ENCODE measurements at regions not wholly inside any gene's neighbourhood (a gene's known extent, or its start where the extent isn't known, plus 50 kb on each side); places are given as distances from the start of the nearest gene placed in this dataset.

DNA sequence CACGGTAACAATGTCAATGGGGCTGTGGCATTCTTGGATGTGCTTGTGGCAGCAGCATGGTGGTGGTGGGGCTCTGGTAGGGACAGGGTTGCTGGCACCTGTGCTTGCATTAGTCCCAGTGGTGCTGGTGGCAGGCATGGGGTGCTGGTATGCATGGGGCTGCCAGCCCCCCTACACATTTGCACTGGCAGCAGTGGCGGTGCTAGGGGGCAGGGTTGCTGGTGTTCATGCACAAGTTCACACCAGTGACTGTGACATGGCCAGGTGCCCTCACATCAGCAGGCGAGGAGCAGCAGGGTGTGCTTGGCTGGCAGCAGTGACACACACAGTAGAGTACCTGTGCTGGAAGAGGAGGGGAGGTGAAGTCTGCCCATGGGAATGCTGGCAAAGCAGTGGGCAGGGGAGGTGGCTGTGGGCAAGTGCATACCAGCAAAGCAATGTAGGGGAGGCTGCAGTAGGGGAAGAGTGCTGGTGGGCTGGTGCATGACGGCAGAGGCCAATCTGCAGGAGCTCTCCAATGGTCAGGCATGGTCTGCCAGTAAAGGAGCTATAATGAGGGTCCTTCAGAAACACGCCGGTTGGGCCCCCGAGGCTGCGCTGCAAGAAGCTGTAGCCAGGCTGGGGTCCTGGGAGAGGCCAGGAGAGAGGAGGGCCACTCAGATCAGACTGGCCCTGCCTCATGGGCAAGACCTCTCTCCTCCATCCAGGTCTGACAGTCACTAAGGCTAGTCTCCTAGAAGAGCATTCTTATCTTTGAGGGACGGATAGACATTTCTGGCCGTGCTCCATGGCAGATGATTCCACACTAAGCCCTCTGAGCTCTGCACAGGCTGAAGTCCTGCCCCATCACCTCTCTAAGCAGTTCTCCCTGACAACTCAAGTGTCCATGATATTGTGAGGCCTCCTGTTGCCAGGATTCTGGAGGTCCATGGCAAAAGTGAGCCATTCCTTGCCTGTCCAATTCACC is 406.4 kb downstream of the SEMA3D start:
- Histone ChIP-seq H3F3A (ENCODE audit: insufficient read depth) (peaks cover 5% of the 10 kb centered on the region; the same call in 1 of the 2 replicates), H3K27me3 (replicated peaks; ENCODE audit: insufficient read depth) (no peaks in the 10 kb centered on the region), H3K27ac (no peak overlapping the region), H3K4me2 (ENCODE audit: unreplicated experiment) (no peak overlapping the region), H3K4me1 (ENCODE audit: insufficient read depth) (peaks cover 8% of the 10 kb centered on the region), H3K79me2 (ENCODE audit: insufficient read depth) (no peaks in the 10 kb centered on the region), H3K4me3 (no peak overlapping the region), H3K9me2 (ENCODE audit: insufficient read depth) (no peaks in the 10 kb centered on the region), H3K36me3 (ENCODE audit: low read depth) (no peaks in the 10 kb centered on the region), H2AFZ (no peak overlapping the region), H3K9me3 (ENCODE audit: low read depth) (no peaks in the 10 kb centered on the region), H3K9ac (no peak overlapping the region), H4K20me1 (ENCODE audit: insufficient read depth) (no peaks in the 10 kb centered on the region)
- TF ChIP-seq EZH2phosphoT487 (IDR thresholded peaks at IDR 0.05; ENCODE audit: insufficient read depth, low read depth) (no peak), EZH2 (IDR thresholded peaks at IDR 0.05; ENCODE audit: insufficient read depth, poor library complexity, severe bottlenecking) (no peak)
- no peak for DNase-seq
- 90 to 95% methylated on average over 10 of the region's 10 CpGs for WGBS, 2 experiments (ENCODE audit: low coverage in 1 of 2, low lambda C conversion rate in 2 of 2, missing lambda C conversion rate in 2 of 2)
- in situ Hi-C loops (cut with MboI) = no loop called here

DNA sequence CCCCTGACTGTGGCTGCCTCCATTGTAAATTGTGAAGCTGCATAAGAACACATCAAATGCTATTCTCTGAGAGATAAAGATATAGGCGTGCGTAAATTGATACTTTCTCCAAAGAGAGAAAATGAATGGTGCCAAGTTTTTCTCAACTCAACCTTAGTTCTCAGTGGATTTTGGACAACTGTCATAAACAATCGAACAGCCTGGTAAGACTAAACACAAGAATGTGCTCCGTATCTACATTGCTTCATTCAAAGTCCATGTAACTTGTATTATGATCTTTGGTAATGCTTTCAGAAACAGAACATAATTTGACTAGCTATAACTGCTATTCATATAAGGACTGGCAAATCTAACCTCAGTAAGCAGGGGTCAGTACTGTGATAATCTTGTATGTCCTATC is 429.1 kb downstream of the SEMA3D start:
- no peak overlapping the region for H2AFZ ChIP-seq
- no peak overlapping the region for H3K9ac ChIP-seq
- in situ Hi-C loops (cut with MboI) = no loop called here
- H3K27ac ChIP-seq = no peak overlapping the region
- H3K36me3 ChIP-seq (ENCODE audit: low read depth) = no peaks in the 10 kb centered on the region
- H3K4me2 ChIP-seq (ENCODE audit: unreplicated experiment) = no peak overlapping the region
- DNase-seq = no peak
- 94 to 95% methylated on average over 4 of the region's 4 CpGs for WGBS, 2 experiments (ENCODE audit: low coverage in 1 of 2, low lambda C conversion rate in 2 of 2, missing lambda C conversion rate in 2 of 2)
- no peaks in the 10 kb centered on the region for H3K9me3 ChIP-seq (ENCODE audit: low read depth)
- H3K79me2 ChIP-seq (ENCODE audit: insufficient read depth) = no peaks in the 10 kb centered on the region
- no peak overlapping the region for H3K4me3 ChIP-seq
- no peaks in the 10 kb centered on the region for H4K20me1 ChIP-seq (ENCODE audit: insufficient read depth)
- H3K9me2 ChIP-seq (ENCODE audit: insufficient read depth) = no peaks in the 10 kb centered on the region
- H3K4me1 ChIP-seq (ENCODE audit: insufficient read depth) = no peaks in the 10 kb centered on the region
- H3K27me3 ChIP-seq (replicated peaks; ENCODE audit: insufficient read depth) = no peaks in the 10 kb centered on the region
- H3F3A ChIP-seq (ENCODE audit: insufficient read depth) = no peaks in the 10 kb centered on the region
- TF ChIP-seq EZH2 (IDR thresholded peaks at IDR 0.05; ENCODE audit: insufficient read depth, poor library complexity, severe bottlenecking) (no peak), EZH2phosphoT487 (IDR thresholded peaks at IDR 0.05; ENCODE audit: insufficient read depth, low read depth) (no peak)

DNA sequence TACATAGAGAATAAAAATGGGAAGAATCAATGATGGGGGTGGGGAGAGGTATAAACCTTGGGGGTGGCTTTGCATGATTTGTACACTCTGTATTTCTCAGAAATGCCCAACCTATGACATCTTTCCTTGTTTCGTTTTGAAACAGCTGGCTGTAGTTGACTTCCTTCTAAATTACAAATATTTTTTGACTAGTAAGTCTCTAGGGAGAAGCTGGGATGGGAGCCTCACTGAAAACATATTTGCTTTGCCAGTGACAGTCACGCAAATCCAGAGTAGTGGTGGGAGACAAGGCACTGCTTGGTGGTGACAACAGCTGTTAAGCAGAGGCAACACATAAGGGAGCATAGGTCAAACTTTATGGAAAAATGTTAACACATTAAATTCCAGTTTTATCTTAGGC is 440.5 kb downstream of the SEMA3D start:
- Histone ChIP-seq H3K4me3 (0 out of 2 replicates have a peak overlapping the region, but pooled peaks have one; percentile 2), H2AFZ (peak overlapping the region; percentile 36), H3K27me3 (replicated peaks; ENCODE audit: insufficient read depth) (no peaks in the 10 kb centered on the region), H3K27ac (peak overlapping the region; percentile 20), H3K4me2 (ENCODE audit: unreplicated experiment) (peak overlapping the region; percentile 49), H3K9me3 (ENCODE audit: low read depth) (peaks cover 4% of the 10 kb centered on the region), H3K9ac (no peak overlapping the region; the same call in 1 of the 2 replicates), H3K79me2 (ENCODE audit: insufficient read depth) (no peaks in the 10 kb centered on the region), H3F3A (ENCODE audit: insufficient read depth) (peaks cover 5% of the 10 kb centered on the region; the same call in 1 of the 2 replicates), H3K4me1 (ENCODE audit: insufficient read depth) (peaks cover 33% of the 10 kb centered on the region), H3K9me2 (ENCODE audit: insufficient read depth) (no peaks in the 10 kb centered on the region), H4K20me1 (ENCODE audit: insufficient read depth) (no peaks in the 10 kb centered on the region), H3K36me3 (ENCODE audit: low read depth) (no peaks in the 10 kb centered on the region)
- 8 to 13% methylated on average over 2 of the region's 2 CpGs for WGBS, 2 experiments (ENCODE audit: low coverage in 1 of 2, low lambda C conversion rate in 2 of 2, missing lambda C conversion rate in 2 of 2)
- TF ChIP-seq EZH2phosphoT487 (IDR thresholded peaks at IDR 0.05; ENCODE audit: insufficient read depth, low read depth) (no peak), EZH2 (IDR thresholded peaks at IDR 0.05; ENCODE audit: insufficient read depth, poor library complexity, severe bottlenecking) (no peak)
- DNase-seq = peak; percentile 74
- in situ Hi-C loops (cut with MboI) = no loop called here

DNA sequence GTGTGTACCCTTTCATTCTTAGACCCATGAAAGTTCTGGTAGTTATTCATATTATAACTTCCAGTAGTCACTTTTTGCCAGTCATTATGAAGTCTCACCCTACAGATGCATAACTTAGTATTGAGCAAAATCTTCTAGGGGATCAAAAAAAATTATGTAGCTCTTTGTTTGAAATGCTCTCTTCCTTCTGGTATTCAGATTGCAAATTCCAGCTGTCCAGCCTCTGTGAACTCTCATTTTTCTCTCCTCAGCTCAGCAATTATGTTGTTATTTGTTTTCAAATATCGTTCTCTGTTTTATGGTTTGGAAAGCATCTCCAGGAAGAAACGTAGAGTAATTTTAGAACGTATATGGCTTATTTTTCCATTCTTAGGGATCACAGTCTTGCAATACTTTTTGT is 442.5 kb downstream of the SEMA3D start:
- no peak for TF ChIP-seq EZH2 (IDR thresholded peaks at IDR 0.05; ENCODE audit: insufficient read depth, poor library complexity, severe bottlenecking)
- no peak for TF ChIP-seq EZH2phosphoT487 (IDR thresholded peaks at IDR 0.05; ENCODE audit: insufficient read depth, low read depth)
- WGBS, 2 experiments (ENCODE audit: low coverage in 1 of 2, low lambda C conversion rate in 2 of 2, missing lambda C conversion rate in 2 of 2) = 51 to 58% methylated on average over 3 of the region's 3 CpGs
- H3K9me3 ChIP-seq (ENCODE audit: low read depth) = no peaks in the 10 kb centered on the region
- H3K36me3 ChIP-seq (ENCODE audit: low read depth) = no peaks in the 10 kb centered on the region
- peak overlapping the region; percentile 26 for H3K4me2 ChIP-seq (ENCODE audit: unreplicated experiment)
- in situ Hi-C loops (cut with MboI) = no loop called here
- H3K4me3 ChIP-seq = no peak overlapping the region
- peak overlapping the region; percentile 14; the same call in 1 of the 2 replicates for H3K9ac ChIP-seq
- peaks cover 33% of the 10 kb centered on the region for H3K4me1 ChIP-seq (ENCODE audit: insufficient read depth)
- H3F3A ChIP-seq (ENCODE audit: insufficient read depth) = peaks cover 5% of the 10 kb centered on the region; the same call in 1 of the 2 replicates
- peak overlapping the region; percentile 73 for H2AFZ ChIP-seq
- peak; percentile 43 for DNase-seq
- no peaks in the 10 kb centered on the region for H3K9me2 ChIP-seq (ENCODE audit: insufficient read depth)
- no peaks in the 10 kb centered on the region for H3K79me2 ChIP-seq (ENCODE audit: insufficient read depth)
- no peaks in the 10 kb centered on the region for H4K20me1 ChIP-seq (ENCODE audit: insufficient read depth)
- H3K27ac ChIP-seq = peak overlapping the region; percentile 59
- no peaks in the 10 kb centered on the region for H3K27me3 ChIP-seq (replicated peaks; ENCODE audit: insufficient read depth)

Data from GM23248 (cell line).